Breast epithelium (tissue), 3 donors: ENCODE measurements at regions not wholly inside any gene's neighbourhood (a gene's known extent, or its start where the extent isn't known, plus 50 kb on each side); places are given as distances from the start of the nearest gene placed in this dataset.

ENCODE experiments used
- CTCF ChIP-seq, 3 donors: fragments of 450-650 bp; IDR thresholded peaks; one replicate each; pipeline ENCODE4 v1.5.1; 2016 to 2017; ENCODE audit warnings: antibody characterized with exemption in 3 of 3, mild to moderate bottlenecking in 3 of 3, moderate library complexity in 3 of 3
- POLR2A ChIP-seq: fragments of 450-650 bp; IDR thresholded peaks from one replicate; pipeline ENCODE4 v1.6.1; 2016; ENCODE audit warnings: antibody characterized with exemption, mild to moderate bottlenecking, moderate library complexity
- POLR2AphosphoS5 ChIP-seq, 3 donors: sonication (generic); formaldehyde crosslinking; IDR thresholded peaks; one replicate each; pipeline ENCODE4 v1.6.1; 2017; ENCODE audit warnings: antibody characterized with exemption in 3 of 3

- TF ChIP-seq POLR2A (no peak), CTCF (IDR thresholded peaks at IDR 0.05) (no peak), POLR2AphosphoS5 (IDR thresholded peaks at IDR 0.05) (no peak)
Measured at GRCh38 chr1:106868828-106869227, 187.6 kb upstream of the PRMT6 start.
